RWPE2 (cell line): ENCODE measurements at regions not wholly inside any gene's neighbourhood (a gene's known extent, or its start where the extent isn't known, plus 50 kb on each side); places are given as distances from the start of the nearest gene placed in this dataset.
A peak's percentile ranks its signal among the peaks of the same experiment; 100 is the strongest.

ENCODE experiments used
- ATAC-seq: fragments of 200-7000 bp; cut with Tn5 transposase; 3 replicates; pipeline ENCODE4 v1.9.1; 2021; ENCODE audit warnings: low read depth
- DNase-seq: peaks from one replicate; pipeline ENCODE4 v3.0.0-alpha.2; 2020; ENCODE audit warnings: low spot score
- H3K27ac ChIP-seq: fragments of 450-650 bp; 2 replicates; pipeline ENCODE4 v1.5.1; 2017; ENCODE audit warnings: mild to moderate bottlenecking; ENCODE audit not compliant: poor library complexity, severe bottlenecking
- H3K27me3 ChIP-seq: fragments of 250-450 bp; sonication (Bioruptor Pico); 2 replicates; pipeline ENCODE4 v1.5.1; 2021; ENCODE audit warnings: mild to moderate bottlenecking, moderate library complexity; ENCODE audit not compliant: insufficient read depth, poor library complexity, severe bottlenecking
- H3K36me3 ChIP-seq: fragments of 250-450 bp; sonication (Bioruptor Pico); 2 replicates; pipeline ENCODE4 v1.5.1; 2020; ENCODE audit warnings: low read depth, mild to moderate bottlenecking, moderate library complexity
- H3K4me1 ChIP-seq: fragments of 250-450 bp; sonication (Bioruptor Pico); 2 replicates; pipeline ENCODE4 v1.5.1; 2021; ENCODE audit warnings: mild to moderate bottlenecking, moderate library complexity; ENCODE audit not compliant: insufficient read depth, poor library complexity, severe bottlenecking
- H3K4me3 ChIP-seq: fragments of 250-450 bp; sonication (Bioruptor Pico); 2 replicates; pipeline ENCODE4 v1.5.1; 2021; ENCODE audit warnings: mild to moderate bottlenecking, moderate library complexity; ENCODE audit not compliant: severe bottlenecking
- H3K9me3 ChIP-seq: fragments of 250-450 bp; sonication (Bioruptor Pico); 2 replicates; pipeline ENCODE4 v1.5.1; 2021; ENCODE audit warnings: mild to moderate bottlenecking, moderate library complexity; ENCODE audit not compliant: severe bottlenecking
- CTCF ChIP-seq: fragments of 450-650 bp; IDR thresholded peaks from one replicate; pipeline ENCODE4 v1.5.1; 2017; ENCODE audit warnings: mild to moderate bottlenecking, moderate library complexity; ENCODE audit not compliant: poor library complexity, severe bottlenecking

- H3K4me3 ChIP-seq = no peak overlapping the region
- ATAC-seq (no peak), DNase-seq (no peak)
- no peak for TF ChIP-seq CTCF
- no peak overlapping the region for H3K27ac ChIP-seq
- no peaks in the 10 kb centered on the region for H3K36me3 ChIP-seq
- no peaks in the 10 kb centered on the region for H3K27me3 ChIP-seq
- no peaks in the 10 kb centered on the region for H3K4me1 ChIP-seq
- H3K9me3 ChIP-seq = no peaks in the 10 kb centered on the region
Observed at GRCh38 chr11:104725796-104726408, 172.4 kb downstream of the CASP12 start.

DNA sequence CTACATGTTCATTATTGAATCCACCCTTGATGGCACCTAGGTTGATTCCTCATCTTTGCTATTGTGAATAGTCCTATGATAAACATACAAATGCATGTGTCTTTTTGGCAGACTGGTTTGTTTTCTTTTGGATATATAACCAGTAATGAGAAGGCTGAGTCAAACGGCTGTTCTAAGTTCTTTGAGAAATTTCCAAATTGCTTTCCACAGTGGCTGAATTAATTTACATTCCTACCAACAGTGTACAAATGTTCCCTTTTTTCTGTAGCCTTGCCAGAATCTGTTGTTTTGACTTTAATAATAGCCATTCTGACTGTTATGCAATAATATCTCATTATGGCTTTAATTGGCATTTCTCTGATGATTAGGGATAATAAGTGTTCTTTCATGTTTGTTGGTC, 184.9 kb downstream of the CASP12 start:
- Histone ChIP-seq H3K9me3 (no peaks in the 10 kb centered on the region), H3K36me3 (no peaks in the 10 kb centered on the region), H3K27ac (no peak overlapping the region), H3K27me3 (no peaks in the 10 kb centered on the region), H3K4me3 (no peak overlapping the region), H3K4me1 (no peaks in the 10 kb centered on the region)
- no peak for DNase-seq
- TF ChIP-seq CTCF = no peak
- ATAC-seq = no peak

DNA sequence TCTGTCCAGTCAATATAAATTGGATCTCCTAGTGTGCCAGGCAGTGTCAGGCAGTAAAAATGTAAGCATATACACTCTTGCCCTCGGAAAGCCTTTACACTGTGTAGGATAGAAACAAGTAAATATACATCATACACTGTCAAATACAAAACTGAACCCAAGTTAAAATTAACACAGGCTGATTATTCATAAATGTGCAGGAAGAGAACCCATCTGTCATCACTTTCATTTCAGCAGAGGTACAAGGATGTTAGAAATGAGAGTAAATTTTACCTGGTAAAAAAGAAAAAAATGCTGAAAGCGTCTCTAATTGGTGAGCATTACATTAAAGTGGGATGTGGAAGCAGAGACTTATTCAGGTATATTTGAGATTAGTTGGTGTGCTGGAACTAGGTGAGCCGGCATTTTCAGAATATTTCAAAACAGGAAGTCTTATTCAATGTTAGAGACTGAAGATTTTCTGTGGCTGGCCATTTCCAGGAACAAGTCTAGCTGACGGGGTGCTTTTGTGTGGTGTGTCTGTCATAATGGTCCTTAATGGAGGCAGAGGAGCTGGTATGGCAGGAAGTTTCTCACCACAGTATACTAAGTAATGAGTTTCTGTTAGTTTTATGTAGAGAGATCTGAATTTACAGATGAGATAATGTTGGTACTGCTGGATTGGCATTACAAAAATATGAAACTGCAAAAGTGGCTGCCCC, 192.6 kb downstream of the CASP12 start:
- no peak for TF ChIP-seq CTCF

DNA sequence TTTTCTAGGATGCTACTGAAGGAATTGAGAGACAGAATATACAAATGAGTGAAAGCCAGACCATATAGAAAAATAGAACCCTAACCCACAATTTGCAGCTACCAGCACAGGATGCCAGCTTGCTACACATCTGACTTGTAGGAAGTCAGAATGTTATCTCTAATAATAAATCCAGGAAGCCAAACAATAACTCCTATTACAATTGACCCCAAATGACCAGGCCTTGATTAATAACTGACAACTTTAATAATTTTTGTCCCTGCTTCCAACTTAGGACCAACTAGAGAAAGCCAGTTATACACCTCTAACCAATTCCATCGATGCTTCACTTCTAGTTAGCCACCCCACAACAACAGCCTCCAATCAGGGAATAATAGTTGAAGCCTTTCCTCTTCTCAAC, 193.4 kb downstream of the CASP12 start:
- Histone ChIP-seq H3K27ac (no peak overlapping the region), H3K9me3 (no peaks in the 10 kb centered on the region)

More for the DNA sequence above, 192.6 kb downstream of the CASP12 start:
- Histone ChIP-seq H3K36me3 (no peaks in the 10 kb centered on the region), H3K27ac (no peak overlapping the region), H3K4me1 (no peaks in the 10 kb centered on the region), H3K4me3 (no peak overlapping the region), H3K9me3 (no peaks in the 10 kb centered on the region), H3K27me3 (no peaks in the 10 kb centered on the region)
- ATAC-seq (0 out of 3 replicates have a peak, but pooled peaks have one; percentile 17), DNase-seq (no peak)

More for the DNA sequence above, 193.4 kb downstream of the CASP12 start:
- no peak for TF ChIP-seq CTCF
- ATAC-seq (no peak), DNase-seq (no peak)
- Histone ChIP-seq H3K27me3 (no peaks in the 10 kb centered on the region), H3K4me1 (no peaks in the 10 kb centered on the region), H3K4me3 (no peak overlapping the region), H3K36me3 (no peaks in the 10 kb centered on the region)
